ENCODE measurements at regions not wholly inside any gene's neighbourhood (a gene's known extent, or its start where the extent isn't known, plus 50 kb on each side); places are given as distances from the start of the nearest gene placed in this dataset.

DNA sequence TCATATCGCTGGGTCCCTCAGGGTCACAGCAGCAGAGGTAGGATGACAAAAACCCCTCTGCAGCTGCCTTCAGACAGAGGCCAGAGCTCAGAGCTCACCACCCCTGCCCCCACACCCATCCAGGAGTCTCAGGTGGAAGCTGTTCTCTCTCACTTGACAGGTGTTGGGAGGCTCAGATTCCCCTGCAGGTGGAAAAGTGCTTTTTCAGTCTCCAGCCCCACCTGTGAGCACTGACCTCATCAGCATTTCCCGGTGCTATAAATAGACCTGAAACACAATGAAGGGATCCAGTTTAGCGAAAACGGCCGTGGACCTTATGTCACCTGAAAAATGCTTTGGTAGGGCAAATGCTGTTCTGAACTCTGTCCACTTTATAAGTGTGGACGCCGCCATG, 254.9 kb downstream of the NDUFA10 start:
- ChIA-PET CTCF (no interaction called here), POLR2A (no interaction called here)
- no peak overlapping the region for H3K27ac ChIP-seq (ENCODE audit: low read depth in 1 of 2, low read length in 2 of 2)
- Mint-ChIP-seq H3K4me1 (ENCODE audit: low read depth) (no peaks in the 10 kb centered on the region), H3K9me3 (peaks cover 4% of the 10 kb centered on the region), H3K4me3 (no peak overlapping the region), H3K27me3 (peaks cover 4% of the 10 kb centered on the region), H3K27ac (no peak overlapping the region), H3K36me3 (ENCODE audit: low read depth) (no peaks in the 10 kb centered on the region)
- H3K4me3 ChIP-seq (ENCODE audit: low read length) = no peak overlapping the region
- H3K9me3 ChIP-seq (ENCODE audit: control insufficient read depth in 1 of 2, insufficient read depth in 1 of 2, low read length in 2 of 2) = peaks cover 8 to 33% of the 10 kb centered on the region in 2 experiments
- no peaks in the 10 kb centered on the region for H3K36me3 ChIP-seq (ENCODE audit: insufficient read depth, low read length)
- TF ChIP-seq, protein P1, sequence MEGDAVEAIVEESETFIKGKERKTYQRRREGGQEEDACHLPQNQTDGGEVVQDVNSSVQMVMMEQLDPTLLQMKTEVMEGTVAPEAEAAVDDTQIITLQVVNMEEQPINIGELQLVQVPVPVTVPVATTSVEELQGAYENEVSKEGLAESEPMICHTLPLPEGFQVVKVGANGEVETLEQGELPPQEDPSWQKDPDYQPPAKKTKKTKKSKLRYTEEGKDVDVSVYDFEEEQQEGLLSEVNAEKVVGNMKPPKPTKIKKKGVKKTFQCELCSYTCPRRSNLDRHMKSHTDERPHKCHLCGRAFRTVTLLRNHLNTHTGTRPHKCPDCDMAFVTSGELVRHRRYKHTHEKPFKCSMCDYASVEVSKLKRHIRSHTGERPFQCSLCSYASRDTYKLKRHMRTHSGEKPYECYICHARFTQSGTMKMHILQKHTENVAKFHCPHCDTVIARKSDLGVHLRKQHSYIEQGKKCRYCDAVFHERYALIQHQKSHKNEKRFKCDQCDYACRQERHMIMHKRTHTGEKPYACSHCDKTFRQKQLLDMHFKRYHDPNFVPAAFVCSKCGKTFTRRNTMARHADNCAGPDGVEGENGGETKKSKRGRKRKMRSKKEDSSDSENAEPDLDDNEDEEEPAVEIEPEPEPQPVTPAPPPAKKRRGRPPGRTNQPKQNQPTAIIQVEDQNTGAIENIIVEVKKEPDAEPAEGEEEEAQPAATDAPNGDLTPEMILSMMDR (IDR thresholded peaks at IDR 0.05) = no peak
- H3K4me1 ChIP-seq (ENCODE audit: insufficient read depth, low read length) = no peaks in the 10 kb centered on the region
- ATAC-seq (ENCODE audit: poor library complexity) = no peak
- intact Hi-C loops (cut with DNase I, micrococcal nuclease) = no loop called here
- no peak for DNase-seq
- no peaks in the 10 kb centered on the region for H3K27me3 ChIP-seq (ENCODE audit: control insufficient read depth in 1 of 2, insufficient read depth in 2 of 2, low read length in 2 of 2)

GRCh38 chr2:239769554-239770245, 255.4 kb downstream of the NDUFA10 start:
- TF ChIP-seq, protein P1 (IDR thresholded peaks at IDR 0.05) = no peak
- POLR2A ChIA-PET = no interaction called here
- ATAC-seq (ENCODE audit: poor library complexity) (no peak), DNase-seq (peak in 1 of 14 experiments; percentile 21)
- Mint-ChIP-seq H3K9me3 (peaks cover 4% of the 10 kb centered on the region), H3K27ac (no peak overlapping the region), H3K36me3 (ENCODE audit: low read depth) (no peaks in the 10 kb centered on the region), H3K27me3 (peaks cover 1% of the 10 kb centered on the region), H3K4me3 (no peak overlapping the region), H3K4me1 (ENCODE audit: low read depth) (no peaks in the 10 kb centered on the region)
- Histone ChIP-seq H3K27ac (ENCODE audit: low read depth in 1 of 2, low read length in 2 of 2) (no peak overlapping the region), H3K4me1 (ENCODE audit: insufficient read depth, low read length) (no peaks in the 10 kb centered on the region), H3K36me3 (ENCODE audit: insufficient read depth, low read length) (no peaks in the 10 kb centered on the region), H3K4me3 (ENCODE audit: low read length) (no peak overlapping the region), H3K9me3 (ENCODE audit: control insufficient read depth in 1 of 2, insufficient read depth in 1 of 2, low read length in 2 of 2) (peaks cover 8 to 33% of the 10 kb centered on the region in 2 experiments), H3K27me3 (ENCODE audit: control insufficient read depth in 1 of 2, insufficient read depth in 2 of 2, low read length in 2 of 2) (no peaks in the 10 kb centered on the region)
- intact Hi-C loops (cut with DNase I, micrococcal nuclease) = no loop called here
- CTCF ChIA-PET = no interaction called here

- H3K27ac Mint-ChIP-seq = no peak overlapping the region
- ChIA-PET POLR2A (no interaction called here), CTCF (no interaction called here)
- Histone ChIP-seq H3K27me3 (ENCODE audit: control insufficient read depth in 1 of 2, insufficient read depth in 2 of 2, low read length in 2 of 2) (no peaks in the 10 kb centered on the region), H3K4me3 (ENCODE audit: low read length) (no peak overlapping the region), H3K9me3 (ENCODE audit: control insufficient read depth in 1 of 2, insufficient read depth in 1 of 2, low read length in 2 of 2) (peaks cover 8 to 33% of the 10 kb centered on the region in 2 experiments), H3K4me1 (ENCODE audit: insufficient read depth, low read length) (no peaks in the 10 kb centered on the region), H3K36me3 (ENCODE audit: insufficient read depth, low read length) (no peaks in the 10 kb centered on the region), H3K27ac (ENCODE audit: low read depth in 1 of 2, low read length in 2 of 2) (no peak overlapping the region)
- no peaks in the 10 kb centered on the region for H3K4me1 Mint-ChIP-seq (ENCODE audit: low read depth)
- ATAC-seq (ENCODE audit: poor library complexity) = no peak
- H3K9me3 Mint-ChIP-seq = peaks cover 4% of the 10 kb centered on the region
- H3K4me3 Mint-ChIP-seq = no peak overlapping the region
- no peaks in the 10 kb centered on the region for H3K36me3 Mint-ChIP-seq (ENCODE audit: low read depth)
- TF ChIP-seq, protein P1 (IDR thresholded peaks at IDR 0.05) = no peak
- no peak for DNase-seq
- H3K27me3 Mint-ChIP-seq = no peaks in the 10 kb centered on the region
- intact Hi-C loops (cut with DNase I, micrococcal nuclease) = no loop called here
These were observed 256.1 kb downstream of the NDUFA10 start for GRCh38 chr2:239768907-239769553.
